K562 (cell line): ENCODE measurements at regions not wholly inside any gene's neighbourhood (a gene's known extent, or its start where the extent isn't known, plus 50 kb on each side); places are given as distances from the start of the nearest gene placed in this dataset.

Source experiments
- ATAC-seq: fragments of 200-7000 bp; cut with Tn5 transposase; 3 replicates; pipeline ENCODE4 v1.9.1; 2020; ENCODE audit warnings: moderate library complexity
- BruUV-seq: library from RNA; stranded (reverse); fragments of 400-500 nt; replicated peaks from 2 replicates; lab custom pipeline; 2021; lab: Mats Ljungman, UMichigan
- CTCF ChIA-PET: fragments of 300-600 bp; formaldehyde crosslinking; extraction: SDS; loops from one replicate; lab custom pipeline; 2021; ENCODE audit warnings: low intra/inter-chr PET ratio; lab: Yijun Ruan, JAX
- POLR2A ChIA-PET: fragments of 300-600, 350-650 bp; sonication (Branson Sonifier 250); formaldehyde crosslinking; extraction: SDS; loops from one replicate; lab custom pipeline; 2021; ENCODE audit warnings: antibody characterized with exemption, inconsistent platforms; lab: Yijun Ruan, JAX
- DNase-seq, 4 experiments: peaks; one replicate each; pipeline versions ENCODE4 v3.0.0 to v3.0.0-alpha.2; 2011 to 2018; ENCODE audit warnings: low spot score in 3 of 4, mixed read lengths in 3 of 4; ENCODE audit errors: extremely low read depth in 1 of 4
- FAIRE-seq: peaks from 2 replicates; lab custom pipeline; 2011; peaks lifted over from hg19 to GRCh38; lab: Jason Lieb, UNC
- H2AFZ ChIP-seq: 2 replicates; pipeline ENCODE4 v1.6.0; 2011; ENCODE audit warnings: low read depth, low read length, control low read depth, inconsistent platforms
- H3K27ac ChIP-seq: fragments of 200-600 bp; 3 replicates; pipeline ENCODE4 v1.8.0; 2011; ENCODE audit warnings: low read depth, mild to moderate bottlenecking, control low read depth, inconsistent platforms, low read length, moderate library complexity, mixed read lengths; ENCODE audit errors: extremely low read depth
- H3K27me3 ChIP-seq, 2 experiments: fragments of 300-600 bp in 1 of 2; 2 replicates in 1 of 2; 3 replicates in 1 of 2; pipeline versions ENCODE4 v1.6.0 to v1.8.0; 2011; ENCODE audit warnings: inconsistent platforms in 2 of 2, low read length in 2 of 2, mild to moderate bottlenecking in 1 of 2, mixed read lengths in 1 of 2, moderate library complexity in 1 of 2; ENCODE audit not compliant: control insufficient read depth in 2 of 2, insufficient read depth in 2 of 2
- H3K36me3 ChIP-seq: fragments of 300-600 bp; 3 replicates; pipeline ENCODE4 v1.8.0; 2011; ENCODE audit warnings: mild to moderate bottlenecking, low read length, inconsistent platforms; ENCODE audit not compliant: control insufficient read depth, insufficient read depth
- H3K4me1 ChIP-seq, 2 experiments: fragments of 200-600 bp in 1 of 2; replicated peaks in 1 of 2; 2 replicates in 1 of 2; 3 replicates in 1 of 2; pipeline versions ENCODE4 v1.5.1 to v1.8.0; 2011; ENCODE audit warnings: inconsistent platforms in 2 of 2, low read length in 2 of 2, mild to moderate bottlenecking in 1 of 2, mixed read lengths in 1 of 2, moderate library complexity in 1 of 2; ENCODE audit not compliant: control insufficient read depth in 2 of 2, insufficient read depth in 2 of 2
- H3K4me2 ChIP-seq: 2 replicates; pipeline ENCODE4 v1.6.1; 2011; ENCODE audit warnings: low read length, control low read depth, inconsistent platforms, mixed read lengths; ENCODE audit not compliant: insufficient read depth
- H3K4me3 ChIP-seq: fragments of 200-600 bp; sonication (generic), shearing (Covaris generic); 2 replicates; pipeline ENCODE4 v1.5.1; 2016; ENCODE audit warnings: control low read depth, inconsistent platforms
- H3K79me2 ChIP-seq: fragments of 200-600 bp; 3 replicates; pipeline ENCODE4 v1.8.0; 2011; ENCODE audit warnings: low read length, inconsistent platforms; ENCODE audit not compliant: control insufficient read depth, insufficient read depth
- H3K9ac ChIP-seq, 2 experiments: 2 replicates each; pipeline versions ENCODE4 v1.6.0 to v1.6.1; 2011; ENCODE audit warnings: low read depth in 2 of 2, low read length in 2 of 2, control low read depth in 1 of 2, inconsistent platforms in 1 of 2, mild to moderate bottlenecking in 1 of 2, mixed read lengths in 1 of 2; ENCODE audit not compliant: insufficient read depth in 1 of 2
- H3K9me1 ChIP-seq: one replicate; pipeline ENCODE4 v1.6.0; 2011; ENCODE audit warnings: inconsistent platforms, mild to moderate bottlenecking, low read length, moderate library complexity; ENCODE audit not compliant: control insufficient read depth, insufficient read depth
- H3K9me3 ChIP-seq: replicated peaks from 2 replicates; pipeline ENCODE4 v1.5.1; 2011; ENCODE audit warnings: low read depth, low read length, inconsistent platforms; ENCODE audit not compliant: control insufficient read depth, insufficient read depth
- H4K20me1 ChIP-seq: replicated peaks from 2 replicates; pipeline ENCODE4 v1.6.1; 2011; ENCODE audit warnings: low read length, inconsistent platforms, mixed read lengths; ENCODE audit not compliant: control insufficient read depth, insufficient read depth
- JUND ChIP-seq, 2 experiments: IDR thresholded peaks; 2 replicates in 1 of 2; 3 replicates in 1 of 2; pipeline ENCODE4 v1.6.1; 2011; ENCODE audit warnings: borderline replicate concordance in 2 of 2, low read depth in 2 of 2, low read length in 2 of 2, improper control_type of control experiment in 1 of 2, missing biosample characterization in 1 of 2, missing genetic modification characterization in 1 of 2, missing genetic modification reagents in 1 of 2
- SAP30 ChIP-seq: fragments of 200-600 bp; sonication (generic); IDR thresholded peaks from 2 replicates; pipeline ENCODE4 v1.6.1; 2012; ENCODE audit warnings: borderline replicate concordance, low read depth, mild to moderate bottlenecking, moderate library complexity, low read length, control low read depth, inconsistent platforms; ENCODE audit not compliant: insufficient read depth, poor library complexity, severe bottlenecking
- WGBS: fragments of 100-300 bp; shearing (Covaris generic); methylation state at CpG from one replicate; pipeline ENCODE4 v1.1.6; 2016; ENCODE audit warnings: low coverage, mixed read lengths; ENCODE audit not compliant: insufficient coverage; ENCODE audit errors: missing lambda C conversion rate; 5-methylcytosine and 5-hydroxymethylcytosine counted together
- in situ Hi-C: fragments of 300-500 bp; cut with MboI; formaldehyde crosslinking; loops from 4 replicates; pipeline ENCODE4 v1.15.0; 2018; ENCODE audit warnings: inconsistent platforms, mixed read lengths
- intact Hi-C: fragments of 100-400 bp; cut with micrococcal nuclease; formaldehyde crosslinking; loops from 2 replicates; pipeline ENCODE4 v1.14.2; 2022
- TF ChIP-seq, protein P1 (sequence below): fragments of 250-450 bp; sonication (Bioruptor Pico); IDR thresholded peaks from 2 replicates; pipeline ENCODE4 v1.8.0; 2022; ENCODE audit warnings: moderate library complexity, mild to moderate bottlenecking, inconsistent platforms

DNA sequence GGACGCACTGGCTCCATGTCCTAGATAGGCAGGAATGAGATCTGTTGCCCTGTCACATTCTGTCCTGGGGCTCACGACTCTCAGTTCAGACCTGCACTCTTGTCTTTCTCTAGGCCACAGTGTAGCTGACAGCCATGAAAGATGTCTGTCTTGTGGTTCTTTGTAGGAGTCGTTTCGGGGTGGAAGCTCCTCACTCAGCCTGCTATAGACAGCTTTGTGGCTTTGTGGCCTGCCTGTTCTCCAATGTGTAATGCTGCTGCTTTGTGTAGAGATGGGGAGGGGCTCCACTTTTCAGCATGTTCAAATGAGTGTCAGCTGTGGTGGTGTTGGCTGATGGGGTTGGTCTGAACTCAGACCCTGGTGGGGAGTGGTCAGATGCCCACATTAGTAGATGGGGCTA, 410.7 kb downstream of the ACTR3B start:
- BruUV-seq = no TSS peak
- no peak for ATAC-seq
- intact Hi-C loops = no loop called here
- no peak for TF ChIP-seq JUND (IDR thresholded peaks at IDR 0.05; ENCODE audit: borderline replicate concordance, low read depth, low read length)
- TF ChIP-seq JUND (tag; IDR thresholded peaks at IDR 0.05; ENCODE audit: borderline replicate concordance, low read depth, low read length) = no peak
- H3K79me2 ChIP-seq = no peaks in the 10 kb centered on the region
- no peak overlapping the region for H3K4me2 ChIP-seq
- peaks cover 0 to 9% of the 10 kb centered on the region in 2 experiments; a peak in 1 of 5 replicates for H3K27me3 ChIP-seq
- H3K9ac ChIP-seq = no peak overlapping the region
- no peaks in the 10 kb centered on the region for H3K4me1 ChIP-seq
- no peaks in the 10 kb centered on the region for H4K20me1 ChIP-seq
- no peaks in the 10 kb centered on the region for H3K36me3 ChIP-seq
- no peaks in the 10 kb centered on the region for H3K9me3 ChIP-seq
- WGBS = 0% methylated on average over 4 of the region's 4 CpGs
- ChIA-PET POLR2A (no interaction called here), CTCF (no interaction called here)
- no peak overlapping the region for H3K4me3 ChIP-seq
- H3K27ac ChIP-seq = no peak overlapping the region
- no peak for DNase-seq
- no peak for FAIRE-seq
- in situ Hi-C loops = no loop called here
- H3K9me1 ChIP-seq = no peaks in the 10 kb centered on the region
- no peak overlapping the region for H2AFZ ChIP-seq

DNA sequence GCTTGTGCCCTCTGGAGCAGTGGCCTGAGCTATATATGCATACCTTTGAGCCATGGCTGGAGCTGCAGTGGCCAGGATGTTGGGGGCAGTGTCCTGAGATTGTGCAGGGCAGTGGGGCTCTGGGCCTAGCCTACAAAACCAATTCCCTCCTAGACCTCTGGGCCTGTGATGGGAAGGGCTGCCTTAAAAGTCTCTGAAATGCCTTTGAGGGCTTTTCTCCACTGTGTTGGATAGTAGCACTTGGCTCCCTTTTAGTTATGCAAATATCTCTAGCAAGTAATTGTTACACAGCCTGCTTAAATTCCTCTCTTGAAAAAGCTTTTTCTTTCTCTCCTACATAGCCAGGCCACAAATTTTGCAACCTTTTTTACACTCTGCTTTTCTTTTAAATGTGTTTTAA, 426.4 kb downstream of the ACTR3B start:
- intact Hi-C loops (no loop called here), in situ Hi-C loops (no loop called here)
- Histone ChIP-seq H3K9ac (no peak overlapping the region), H3K27ac (no peak overlapping the region), H3K4me1 (no peaks in the 10 kb centered on the region), H3K36me3 (no peaks in the 10 kb centered on the region), H3K4me2 (no peak overlapping the region), H3K9me1 (no peaks in the 10 kb centered on the region), H3K9me3 (no peaks in the 10 kb centered on the region), H2AFZ (no peak overlapping the region), H3K79me2 (no peaks in the 10 kb centered on the region), H3K4me3 (no peak overlapping the region), H4K20me1 (no peaks in the 10 kb centered on the region), H3K27me3 (no peaks in the 10 kb centered on the region)
- POLR2A ChIA-PET = no interaction called here
- CTCF ChIA-PET = no interaction called here
- no peak for ATAC-seq
- TF ChIP-seq SAP30 = no peak
- TF ChIP-seq, protein P1, sequence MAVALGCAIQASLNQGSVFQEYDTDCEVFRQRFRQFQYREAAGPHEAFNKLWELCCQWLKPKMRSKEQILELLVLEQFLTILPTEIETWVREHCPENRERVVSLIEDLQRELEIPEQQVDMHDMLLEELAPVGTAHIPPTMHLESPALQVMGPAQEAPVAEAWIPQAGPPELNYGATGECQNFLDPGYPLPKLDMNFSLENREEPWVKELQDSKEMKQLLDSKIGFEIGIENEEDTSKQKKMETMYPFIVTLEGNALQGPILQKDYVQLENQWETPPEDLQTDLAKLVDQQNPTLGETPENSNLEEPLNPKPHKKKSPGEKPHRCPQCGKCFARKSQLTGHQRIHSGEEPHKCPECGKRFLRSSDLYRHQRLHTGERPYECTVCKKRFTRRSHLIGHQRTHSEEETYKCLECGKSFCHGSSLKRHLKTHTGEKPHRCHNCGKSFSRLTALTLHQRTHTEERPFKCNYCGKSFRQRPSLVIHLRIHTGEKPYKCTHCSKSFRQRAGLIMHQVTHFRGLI = no peak
- no TSS peak for BruUV-seq
- FAIRE-seq = no peak
- no peak for DNase-seq
